Fibroblast of mammary gland (primary cell): ENCODE measurements at regions not wholly inside any gene's neighbourhood (a gene's known extent, or its start where the extent isn't known, plus 50 kb on each side); places are given as distances from the start of the nearest gene placed in this dataset.

Experiments used
- DNase-seq: peaks from one replicate; pipeline ENCODE4 v3.0.0-alpha.2; 2010; ENCODE audit warnings: low read depth
- H3K4me3 ChIP-seq: 2 replicates; pipeline ENCODE4 v1.5.1; 2011; ENCODE audit warnings: low read depth, mild to moderate bottlenecking, low read length, moderate library complexity; ENCODE audit not compliant: control insufficient read depth
- CTCF ChIP-seq: conservative IDR thresholded peaks from 2 replicates; pipeline ENCODE4 v1.5.1; 2011; ENCODE audit warnings: low read depth, low read length, inconsistent platforms; ENCODE audit not compliant: control insufficient read depth, insufficient read depth

DNA sequence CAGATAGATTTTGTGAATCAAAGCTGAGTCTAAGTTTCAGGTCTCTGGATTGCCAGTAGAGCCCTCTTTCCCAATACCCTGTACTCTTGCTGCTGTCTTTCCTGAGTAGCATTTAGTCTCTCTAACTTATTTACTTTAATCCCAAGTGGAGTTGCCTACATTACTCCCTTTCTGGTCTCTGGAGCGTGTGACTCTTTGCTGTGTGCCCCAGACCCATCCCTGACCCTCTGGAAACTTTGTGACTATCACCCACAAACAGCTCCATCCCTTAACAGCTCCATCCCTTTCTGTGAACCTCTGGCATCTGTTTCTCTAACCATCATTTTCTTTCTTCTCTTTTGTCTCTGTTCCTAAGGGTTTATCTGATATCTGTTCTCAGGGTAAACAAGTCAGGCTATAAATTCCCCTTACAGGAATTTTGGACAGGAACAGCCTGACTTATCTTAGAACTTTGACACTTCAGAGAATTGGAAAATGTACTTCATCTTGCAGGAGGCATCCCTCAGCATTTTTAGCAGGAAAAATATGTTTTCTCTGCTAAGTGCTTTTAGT is 1167.1 kb upstream of the SEMA6A start:
- H3K4me3 ChIP-seq: no peak overlapping the region
- DNase-seq: no peak
- TF ChIP-seq CTCF: no peak

- no peak overlapping the region for H3K4me3 ChIP-seq
- no peak for TF ChIP-seq CTCF
- DNase-seq: no peak
Measured at GRCh38 chr5:117740268-117740667, 1165.6 kb upstream of the SEMA6A start.

DNA sequence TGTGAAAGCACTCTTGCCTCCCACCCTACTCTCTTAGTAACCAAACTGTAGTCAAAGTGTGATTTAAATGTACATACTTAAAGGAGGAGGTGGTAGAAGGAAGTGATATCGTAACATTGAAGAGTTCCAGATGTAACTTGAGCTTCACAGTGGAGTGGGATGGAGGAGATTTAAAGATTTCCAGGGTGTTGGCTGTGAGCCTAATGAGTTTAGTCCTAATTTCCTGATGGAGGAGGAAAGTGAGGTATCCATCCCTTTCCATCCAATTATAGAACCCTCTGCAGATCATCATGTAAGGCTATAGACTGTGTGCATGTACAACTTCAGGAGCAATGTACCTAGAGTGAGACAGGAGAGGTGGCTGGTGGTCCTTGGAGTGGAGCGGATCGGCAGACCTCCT is 1163.9 kb upstream of the SEMA6A start:
- TF ChIP-seq CTCF: no peak
- DNase-seq: no peak
- no peak overlapping the region for H3K4me3 ChIP-seq

DNA sequence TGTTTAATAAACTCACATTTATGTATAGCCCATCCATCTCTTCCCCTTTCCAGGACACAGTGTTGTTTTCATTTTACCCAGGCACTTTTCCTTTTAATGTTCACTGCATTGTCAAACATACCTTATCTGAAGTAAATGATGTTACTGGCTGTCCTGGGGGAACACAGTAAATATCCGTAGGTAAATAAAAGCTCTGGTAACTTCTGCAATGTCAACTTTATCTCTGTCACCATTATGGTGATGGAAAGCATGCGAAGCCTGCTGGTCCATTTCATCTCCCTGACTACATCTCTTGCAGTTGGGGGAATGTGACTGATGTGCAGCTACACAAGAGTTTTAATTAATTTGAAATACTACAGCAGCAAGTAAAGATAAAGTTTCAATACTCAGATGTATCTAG is 1162.1 kb upstream of the SEMA6A start:
- no peak for DNase-seq
- no peak for TF ChIP-seq CTCF
- no peak overlapping the region for H3K4me3 ChIP-seq

GRCh38 chr5:117734056-117734455 is 1159.4 kb upstream of the SEMA6A start:
- TF ChIP-seq CTCF: no peak
- DNase-seq: no peak
- no peak overlapping the region for H3K4me3 ChIP-seq

DNA sequence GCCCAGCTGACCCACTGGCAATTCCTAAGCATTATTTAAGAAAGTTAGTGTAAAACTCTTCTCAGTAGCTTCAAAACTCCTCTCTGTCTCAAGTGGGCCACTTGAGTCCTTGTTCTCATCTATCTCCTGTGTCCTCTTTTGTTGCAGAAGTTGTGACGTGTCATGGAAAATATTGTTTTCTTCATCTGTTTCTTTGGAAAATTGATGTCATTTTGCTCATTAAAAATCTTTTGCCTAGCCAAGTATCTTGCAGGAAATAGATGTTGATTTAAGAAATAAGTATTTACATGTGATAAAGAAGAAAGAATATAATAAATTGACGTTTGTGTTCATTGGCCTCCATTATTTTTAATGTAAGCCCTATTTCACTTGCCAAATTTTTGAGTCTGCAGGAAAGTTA is 1158.4 kb upstream of the SEMA6A start:
- H3K4me3 ChIP-seq: no peak overlapping the region
- TF ChIP-seq CTCF: no peak
- no peak for DNase-seq

- no peak overlapping the region for H3K4me3 ChIP-seq
- no peak for TF ChIP-seq CTCF
- no peak for DNase-seq
Measured at GRCh38 chr5:117732264-117732663, 1157.6 kb upstream of the SEMA6A start.
